ENCODE measurements at regions not wholly inside any gene's neighbourhood (a gene's known extent, or its start where the extent isn't known, plus 50 kb on each side); places are given as distances from the start of the nearest gene placed in this dataset.

DNA sequence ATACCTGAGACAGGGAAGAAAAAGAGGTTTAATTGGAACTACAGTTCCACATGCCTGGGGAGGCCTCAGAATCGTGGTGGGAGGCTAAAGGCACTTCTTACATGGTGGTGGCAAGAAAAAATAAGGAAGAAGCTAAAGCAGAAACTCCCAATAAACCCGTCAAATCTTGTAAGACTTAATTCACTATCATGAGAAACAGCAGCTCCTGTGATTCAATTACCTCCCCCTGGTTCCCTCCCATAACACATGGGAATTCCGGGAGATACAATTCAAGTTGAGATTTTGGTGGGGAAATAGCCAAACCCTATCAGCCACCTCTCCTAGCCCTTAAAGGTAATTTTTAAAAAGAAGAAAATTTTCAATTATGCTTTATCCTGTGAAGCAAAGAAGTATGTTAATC is 728.8 kb downstream of the RNF144A start:
- TF ChIP-seq, protein P1, sequence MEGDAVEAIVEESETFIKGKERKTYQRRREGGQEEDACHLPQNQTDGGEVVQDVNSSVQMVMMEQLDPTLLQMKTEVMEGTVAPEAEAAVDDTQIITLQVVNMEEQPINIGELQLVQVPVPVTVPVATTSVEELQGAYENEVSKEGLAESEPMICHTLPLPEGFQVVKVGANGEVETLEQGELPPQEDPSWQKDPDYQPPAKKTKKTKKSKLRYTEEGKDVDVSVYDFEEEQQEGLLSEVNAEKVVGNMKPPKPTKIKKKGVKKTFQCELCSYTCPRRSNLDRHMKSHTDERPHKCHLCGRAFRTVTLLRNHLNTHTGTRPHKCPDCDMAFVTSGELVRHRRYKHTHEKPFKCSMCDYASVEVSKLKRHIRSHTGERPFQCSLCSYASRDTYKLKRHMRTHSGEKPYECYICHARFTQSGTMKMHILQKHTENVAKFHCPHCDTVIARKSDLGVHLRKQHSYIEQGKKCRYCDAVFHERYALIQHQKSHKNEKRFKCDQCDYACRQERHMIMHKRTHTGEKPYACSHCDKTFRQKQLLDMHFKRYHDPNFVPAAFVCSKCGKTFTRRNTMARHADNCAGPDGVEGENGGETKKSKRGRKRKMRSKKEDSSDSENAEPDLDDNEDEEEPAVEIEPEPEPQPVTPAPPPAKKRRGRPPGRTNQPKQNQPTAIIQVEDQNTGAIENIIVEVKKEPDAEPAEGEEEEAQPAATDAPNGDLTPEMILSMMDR (IDR thresholded peaks at IDR 0.05; ENCODE audit: low read length) = no peak
- no peak for TF ChIP-seq EZH2 (optimal IDR thresholded peaks at IDR 0.05; ENCODE audit: low read depth, low read length)
